SK-N-SH (cell line): ENCODE measurements at regions not wholly inside any gene's neighbourhood (a gene's known extent, or its start where the extent isn't known, plus 50 kb on each side); places are given as distances from the start of the nearest gene placed in this dataset.

Experiments
- CTCF ChIA-PET: fragments of 300-600, 350-600 bp; formaldehyde crosslinking; extraction: SDS; loops from one replicate; lab custom pipeline; 2021; lab: Yijun Ruan, JAX
- POLR2A ChIA-PET: fragments of 350-600 bp; sonication (Branson Sonifier 250); formaldehyde crosslinking; extraction: SDS; loops from one replicate; lab custom pipeline; 2020; ENCODE audit warnings: antibody characterized with exemption, inconsistent platforms; lab: Yijun Ruan, JAX
- DNase-seq: peaks from one replicate; pipeline ENCODE4 v3.0.0; 2012
- H2AFZ ChIP-seq: fragments of 200-600 bp; sonication (generic); 2 replicates; pipeline ENCODE4 v1.8.1; 2016; ENCODE audit warnings: antibody characterized with exemption, mild to moderate bottlenecking, low read depth
- H3F3A ChIP-seq: fragments of 200-600 bp; sonication (generic); replicated peaks from 2 replicates; pipeline ENCODE3; 2016; ENCODE audit warnings: antibody characterized with exemption, mild to moderate bottlenecking; ENCODE audit not compliant: insufficient read depth
- H3K27ac ChIP-seq, 2 experiments: fragments of 200-500 bp in 1 of 2; fragments of 200-600 bp in 1 of 2; sonication (Bioruptor generic) in 1 of 2; sonication (generic), shearing (Covaris generic) in 1 of 2; 2 replicates each; pipeline versions ENCODE4 v1.5.1 to v1.6.1; 2014 to 2016; ENCODE audit warnings: low read depth in 2 of 2, inconsistent platforms in 1 of 2, low read length in 1 of 2, mild to moderate bottlenecking in 1 of 2, mixed read lengths in 1 of 2
- H3K27me3 ChIP-seq: fragments of 200-600 bp; sonication (generic), shearing (Covaris generic); 2 replicates; pipeline ENCODE4 v1.6.1; 2016; ENCODE audit warnings: mixed run types; ENCODE audit not compliant: insufficient read depth
- H3K36me3 ChIP-seq, 2 experiments: fragments of 200-500 bp in 1 of 2; fragments of 200-600 bp in 1 of 2; sonication (Bioruptor generic) in 1 of 2; sonication (generic) in 1 of 2; replicated peaks in 1 of 2; 2 replicates each; pipeline versions ENCODE3 to v1.5.1; 2014 to 2016; ENCODE audit warnings: low read length in 1 of 2, mild to moderate bottlenecking in 1 of 2; ENCODE audit not compliant: insufficient read depth in 2 of 2, control insufficient read depth in 1 of 2
- H3K4me1 ChIP-seq, 2 experiments: fragments of 200-500 bp in 1 of 2; fragments of 200-600 bp in 1 of 2; sonication (Bioruptor generic) in 1 of 2; sonication (generic), shearing (Covaris generic) in 1 of 2; 2 replicates each; pipeline versions ENCODE4 v1.5.1 to v1.6.1; 2014 to 2016; ENCODE audit warnings: low read depth in 1 of 2, low read length in 1 of 2, mixed run types in 1 of 2; ENCODE audit not compliant: insufficient read depth in 2 of 2, control insufficient read depth in 1 of 2
- H3K4me2 ChIP-seq: fragments of 200-600 bp; sonication (generic), shearing (Covaris generic); 2 replicates; pipeline ENCODE4 v1.6.1; 2017; ENCODE audit warnings: mixed run types
- H3K4me3 ChIP-seq, 2 experiments: fragments of 200-500 bp in 1 of 2; fragments of 200-600 bp in 1 of 2; sonication (Bioruptor generic) in 1 of 2; sonication (generic), shearing (Covaris generic) in 1 of 2; 2 replicates each; pipeline versions ENCODE4 v1.5.1 to v1.8.1; 2014 to 2016; ENCODE audit warnings: low read depth in 2 of 2, inconsistent platforms in 1 of 2, low read length in 1 of 2, mild to moderate bottlenecking in 1 of 2, mixed read lengths in 1 of 2, moderate library complexity in 1 of 2
- H3K79me2 ChIP-seq: fragments of 200-600 bp; sonication (generic); 2 replicates; pipeline ENCODE4 v1.8.1; 2017; ENCODE audit warnings: mild to moderate bottlenecking; ENCODE audit not compliant: insufficient read depth
- H3K9ac ChIP-seq: fragments of 200-600 bp; sonication (generic); 2 replicates; pipeline ENCODE4 v1.6.1; 2017; ENCODE audit warnings: mixed run types
- H3K9me2 ChIP-seq: fragments of 200-600 bp; sonication (generic); 2 replicates; pipeline ENCODE4 v1.6.1; 2017; ENCODE audit warnings: mixed run types
- H3K9me3 ChIP-seq: fragments of 200-600 bp; sonication (generic); 2 replicates; pipeline ENCODE4 v1.6.1; 2017; ENCODE audit warnings: mixed run types, mild to moderate bottlenecking, moderate library complexity
- H4K20me1 ChIP-seq: fragments of 200-600 bp; sonication (generic); 2 replicates; pipeline ENCODE4 v1.6.1; 2017; ENCODE audit warnings: mild to moderate bottlenecking, mixed run types; ENCODE audit not compliant: insufficient read depth
- CHD2 ChIP-seq: fragments of 150-350 bp; IDR thresholded peaks from 2 replicates; pipeline ENCODE4 v1.6.1; 2018; ENCODE audit warnings: low read length; ENCODE audit not compliant: partially characterized antibody
- EZH2phosphoT487 ChIP-seq: fragments of 200-600 bp; sonication (generic); IDR thresholded peaks from 2 replicates; pipeline ENCODE4 v1.6.1; 2017; ENCODE audit warnings: low read depth, mixed run types, mild to moderate bottlenecking, antibody characterized with exemption, moderate library complexity, borderline replicate concordance
- GABPA ChIP-seq: IDR thresholded peaks from 2 replicates; pipeline ENCODE4 v1.4.0; 2012; ENCODE audit warnings: low read depth, mild to moderate bottlenecking
- GATA2 ChIP-seq: sonication (generic); formaldehyde crosslinking; IDR thresholded peaks from 2 replicates; pipeline ENCODE4 v1.5.0; 2020; ENCODE audit warnings: mild to moderate bottlenecking, missing genetic modification reagents
- IRF3 ChIP-seq: fragments of 150-350 bp; IDR thresholded peaks from 2 replicates; pipeline ENCODE4 v1.6.1; 2016; ENCODE audit warnings: mild to moderate bottlenecking, low read depth, low read length
- JUND ChIP-seq: IDR thresholded peaks from 2 replicates; pipeline ENCODE4 v1.4.0; 2012
- MAX ChIP-seq: IDR thresholded peaks from 2 replicates; pipeline ENCODE4 v1.4.0; 2012; ENCODE audit warnings: low read depth
- MXI1 ChIP-seq: IDR thresholded peaks from 2 replicates; pipeline ENCODE4 v1.6.1; 2012; ENCODE audit warnings: mild to moderate bottlenecking, low read depth, low read length, improper control_type of control experiment
- NFIC ChIP-seq: IDR thresholded peaks from 2 replicates; pipeline ENCODE4 v1.4.0; 2012; ENCODE audit warnings: borderline replicate concordance
- NRF1 ChIP-seq: IDR thresholded peaks from 2 replicates; pipeline ENCODE4 v1.6.1; 2012; ENCODE audit warnings: low read depth, mild to moderate bottlenecking, low read length
- RAD21 ChIP-seq: IDR thresholded peaks from 2 replicates; pipeline ENCODE4 v1.6.1; 2012; ENCODE audit warnings: mild to moderate bottlenecking, low read length
- RCOR1 ChIP-seq: fragments of 150-350 bp; IDR thresholded peaks from 2 replicates; pipeline ENCODE4 v1.6.1; 2017; ENCODE audit warnings: antibody characterized with exemption, low read length
- SIN3A ChIP-seq: IDR thresholded peaks from 2 replicates; pipeline ENCODE4 v1.6.1; 2012; ENCODE audit warnings: low read depth, mild to moderate bottlenecking, low read length, moderate library complexity, borderline replicate concordance
- TAF1 ChIP-seq: IDR thresholded peaks from 2 replicates; pipeline ENCODE4 v1.6.1; 2012; ENCODE audit warnings: low read depth, mild to moderate bottlenecking, low read length, moderate library complexity, borderline replicate concordance
- TCF12 ChIP-seq: IDR thresholded peaks from 2 replicates; pipeline ENCODE4 v1.4.0; 2012
- TEAD4 ChIP-seq: IDR thresholded peaks from 2 replicates; pipeline ENCODE4 v1.4.0; 2012; ENCODE audit warnings: mild to moderate bottlenecking, borderline replicate concordance; ENCODE audit not compliant: insufficient read depth
- USF1 ChIP-seq: IDR thresholded peaks from 2 replicates; pipeline ENCODE4 v1.4.0; 2012; ENCODE audit warnings: low read depth, borderline replicate concordance
- WGBS: methylation state at CpG from one replicate; pipeline ENCODE4 v1.1.6; 2017; ENCODE audit warnings: low lambda C conversion rate; 5-methylcytosine and 5-hydroxymethylcytosine counted together
- TF ChIP-seq, protein P1 (sequence below): fragments of 150-350 bp; IDR thresholded peaks from 2 replicates; pipeline ENCODE4 v1.6.1; 2017; ENCODE audit warnings: antibody characterized with exemption, low read length, low read depth, borderline replicate concordance
- TF ChIP-seq, protein P2 (sequence below): IDR thresholded peaks from 2 replicates; pipeline ENCODE4 v1.6.1; 2012; ENCODE audit warnings: mild to moderate bottlenecking, low read depth, low read length, moderate library complexity
- TF ChIP-seq, protein P3 (sequence below): IDR thresholded peaks from 2 replicates; pipeline ENCODE4; 2012

- CTCF ChIA-PET, result no interaction called here
- no peak for TF ChIP-seq RAD21
- TF ChIP-seq NFIC, result no peak
- no peak for TF ChIP-seq SIN3A
- TF ChIP-seq GATA2 (CRISPR knock-in tag), result no peak
- TF ChIP-seq, protein P1, sequence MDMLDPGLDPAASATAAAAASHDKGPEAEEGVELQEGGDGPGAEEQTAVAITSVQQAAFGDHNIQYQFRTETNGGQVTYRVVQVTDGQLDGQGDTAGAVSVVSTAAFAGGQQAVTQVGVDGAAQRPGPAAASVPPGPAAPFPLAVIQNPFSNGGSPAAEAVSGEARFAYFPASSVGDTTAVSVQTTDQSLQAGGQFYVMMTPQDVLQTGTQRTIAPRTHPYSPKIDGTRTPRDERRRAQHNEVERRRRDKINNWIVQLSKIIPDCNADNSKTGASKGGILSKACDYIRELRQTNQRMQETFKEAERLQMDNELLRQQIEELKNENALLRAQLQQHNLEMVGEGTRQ, result no peak
- TF ChIP-seq, protein P2, sequence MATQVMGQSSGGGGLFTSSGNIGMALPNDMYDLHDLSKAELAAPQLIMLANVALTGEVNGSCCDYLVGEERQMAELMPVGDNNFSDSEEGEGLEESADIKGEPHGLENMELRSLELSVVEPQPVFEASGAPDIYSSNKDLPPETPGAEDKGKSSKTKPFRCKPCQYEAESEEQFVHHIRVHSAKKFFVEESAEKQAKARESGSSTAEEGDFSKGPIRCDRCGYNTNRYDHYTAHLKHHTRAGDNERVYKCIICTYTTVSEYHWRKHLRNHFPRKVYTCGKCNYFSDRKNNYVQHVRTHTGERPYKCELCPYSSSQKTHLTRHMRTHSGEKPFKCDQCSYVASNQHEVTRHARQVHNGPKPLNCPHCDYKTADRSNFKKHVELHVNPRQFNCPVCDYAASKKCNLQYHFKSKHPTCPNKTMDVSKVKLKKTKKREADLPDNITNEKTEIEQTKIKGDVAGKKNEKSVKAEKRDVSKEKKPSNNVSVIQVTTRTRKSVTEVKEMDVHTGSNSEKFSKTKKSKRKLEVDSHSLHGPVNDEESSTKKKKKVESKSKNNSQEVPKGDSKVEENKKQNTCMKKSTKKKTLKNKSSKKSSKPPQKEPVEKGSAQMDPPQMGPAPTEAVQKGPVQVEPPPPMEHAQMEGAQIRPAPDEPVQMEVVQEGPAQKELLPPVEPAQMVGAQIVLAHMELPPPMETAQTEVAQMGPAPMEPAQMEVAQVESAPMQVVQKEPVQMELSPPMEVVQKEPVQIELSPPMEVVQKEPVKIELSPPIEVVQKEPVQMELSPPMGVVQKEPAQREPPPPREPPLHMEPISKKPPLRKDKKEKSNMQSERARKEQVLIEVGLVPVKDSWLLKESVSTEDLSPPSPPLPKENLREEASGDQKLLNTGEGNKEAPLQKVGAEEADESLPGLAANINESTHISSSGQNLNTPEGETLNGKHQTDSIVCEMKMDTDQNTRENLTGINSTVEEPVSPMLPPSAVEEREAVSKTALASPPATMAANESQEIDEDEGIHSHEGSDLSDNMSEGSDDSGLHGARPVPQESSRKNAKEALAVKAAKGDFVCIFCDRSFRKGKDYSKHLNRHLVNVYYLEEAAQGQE, result no peak
- no peak for TF ChIP-seq TEAD4
- TF ChIP-seq, protein P3, sequence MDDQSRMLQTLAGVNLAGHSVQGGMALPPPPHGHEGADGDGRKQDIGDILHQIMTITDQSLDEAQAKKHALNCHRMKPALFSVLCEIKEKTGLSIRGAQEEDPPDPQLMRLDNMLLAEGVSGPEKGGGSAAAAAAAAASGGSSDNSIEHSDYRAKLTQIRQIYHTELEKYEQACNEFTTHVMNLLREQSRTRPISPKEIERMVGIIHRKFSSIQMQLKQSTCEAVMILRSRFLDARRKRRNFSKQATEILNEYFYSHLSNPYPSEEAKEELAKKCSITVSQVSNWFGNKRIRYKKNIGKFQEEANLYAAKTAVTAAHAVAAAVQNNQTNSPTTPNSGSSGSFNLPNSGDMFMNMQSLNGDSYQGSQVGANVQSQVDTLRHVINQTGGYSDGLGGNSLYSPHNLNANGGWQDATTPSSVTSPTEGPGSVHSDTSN, result no peak
- no peak for TF ChIP-seq MAX
- TF ChIP-seq IRF3, result no peak
- no peak for TF ChIP-seq JUND
- no peak for TF ChIP-seq MXI1
- no peak for TF ChIP-seq NRF1
- TF ChIP-seq TCF12, result no peak
- no peak for TF ChIP-seq RCOR1
- TF ChIP-seq EZH2phosphoT487, result no peak
- no peak for TF ChIP-seq TAF1
- TF ChIP-seq GABPA, result no peak
- TF ChIP-seq CHD2, result no peak
- no peak for TF ChIP-seq USF1
These were observed 346.6 kb upstream of the GNPDA2 start for GRCh38 chr4:45072981-45073380.

More at GRCh38 chr4:45072981-45073380, 346.6 kb upstream of the GNPDA2 start:
- no peaks in the 10 kb centered on the region for H3K36me3 ChIP-seq
- H3K4me2 ChIP-seq, result no peak overlapping the region
- H3K79me2 ChIP-seq, result no peaks in the 10 kb centered on the region
- WGBS, result 14% methylated on average over 3 of the region's 3 CpGs
- peaks cover 6% of the 10 kb centered on the region; the same call in 1 of the 2 replicates for H3K9me2 ChIP-seq
- no peaks in the 10 kb centered on the region for H3K4me1 ChIP-seq
- no peak overlapping the region for H3K27ac ChIP-seq
- H3K4me3 ChIP-seq, result no peak overlapping the region
- no peaks in the 10 kb centered on the region for H4K20me1 ChIP-seq
- H3K9me3 ChIP-seq, result no peaks in the 10 kb centered on the region; the same call in 1 of the 2 replicates
- no peak overlapping the region for H2AFZ ChIP-seq
- H3K27me3 ChIP-seq, result no peaks in the 10 kb centered on the region
- H3F3A ChIP-seq, result no peaks in the 10 kb centered on the region
- no peak for DNase-seq
- no peak overlapping the region for H3K9ac ChIP-seq
- POLR2A ChIA-PET, result no interaction called here
